ENCODE measurements at regions not wholly inside any gene's neighbourhood (a gene's known extent, or its start where the extent isn't known, plus 50 kb on each side); places are given as distances from the start of the nearest gene placed in this dataset.

DNA sequence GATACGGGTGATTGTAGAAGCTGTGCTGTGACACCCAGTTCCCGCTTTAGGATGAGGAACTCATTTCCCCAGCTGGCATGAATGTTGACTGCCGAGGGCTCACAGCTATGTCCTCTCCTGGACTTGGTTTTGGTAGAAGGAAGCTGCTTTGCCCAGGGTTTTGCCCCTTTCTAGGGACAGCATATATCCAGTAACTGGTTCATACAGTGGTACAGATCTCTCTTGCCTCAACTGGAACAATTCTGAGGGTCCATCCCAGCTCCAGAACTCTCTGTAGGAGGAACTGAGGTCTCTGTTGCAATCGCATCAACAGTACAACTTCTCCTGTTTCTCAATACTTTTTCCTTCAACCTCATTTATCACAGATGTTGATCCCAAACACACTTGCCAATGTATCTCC is 54.5 kb upstream of the FNDC3B start:
- DNase-seq (ENCODE audit: extremely low read depth, low read depth): no peak
- TF ChIP-seq, protein P1, sequence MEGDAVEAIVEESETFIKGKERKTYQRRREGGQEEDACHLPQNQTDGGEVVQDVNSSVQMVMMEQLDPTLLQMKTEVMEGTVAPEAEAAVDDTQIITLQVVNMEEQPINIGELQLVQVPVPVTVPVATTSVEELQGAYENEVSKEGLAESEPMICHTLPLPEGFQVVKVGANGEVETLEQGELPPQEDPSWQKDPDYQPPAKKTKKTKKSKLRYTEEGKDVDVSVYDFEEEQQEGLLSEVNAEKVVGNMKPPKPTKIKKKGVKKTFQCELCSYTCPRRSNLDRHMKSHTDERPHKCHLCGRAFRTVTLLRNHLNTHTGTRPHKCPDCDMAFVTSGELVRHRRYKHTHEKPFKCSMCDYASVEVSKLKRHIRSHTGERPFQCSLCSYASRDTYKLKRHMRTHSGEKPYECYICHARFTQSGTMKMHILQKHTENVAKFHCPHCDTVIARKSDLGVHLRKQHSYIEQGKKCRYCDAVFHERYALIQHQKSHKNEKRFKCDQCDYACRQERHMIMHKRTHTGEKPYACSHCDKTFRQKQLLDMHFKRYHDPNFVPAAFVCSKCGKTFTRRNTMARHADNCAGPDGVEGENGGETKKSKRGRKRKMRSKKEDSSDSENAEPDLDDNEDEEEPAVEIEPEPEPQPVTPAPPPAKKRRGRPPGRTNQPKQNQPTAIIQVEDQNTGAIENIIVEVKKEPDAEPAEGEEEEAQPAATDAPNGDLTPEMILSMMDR (IDR thresholded peaks at IDR 0.05; ENCODE audit: low read depth, low read length): no peak

DNA sequence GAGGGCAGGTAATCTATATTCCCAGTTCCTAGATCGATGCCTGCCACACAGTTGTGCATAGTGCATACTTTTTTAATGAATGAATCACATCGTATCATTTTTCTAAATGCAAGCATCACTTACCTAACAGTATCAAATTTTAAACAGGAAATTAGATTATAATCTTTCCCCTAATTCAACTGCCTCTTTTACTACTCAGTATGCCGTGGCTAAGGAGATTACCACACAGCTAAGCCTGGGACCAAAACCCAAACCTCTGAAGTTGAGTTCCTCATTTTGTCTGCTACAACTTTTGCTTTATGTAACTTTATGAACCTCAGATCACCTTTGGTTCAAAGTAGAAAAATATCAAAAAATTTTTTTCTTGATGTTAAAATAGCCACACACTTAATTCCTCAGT is 53.2 kb upstream of the FNDC3B start:
- TF ChIP-seq, protein P1 (IDR thresholded peaks at IDR 0.05; ENCODE audit: low read depth, low read length): no peak
- DNase-seq (ENCODE audit: extremely low read depth, low read depth): no peak

DNA sequence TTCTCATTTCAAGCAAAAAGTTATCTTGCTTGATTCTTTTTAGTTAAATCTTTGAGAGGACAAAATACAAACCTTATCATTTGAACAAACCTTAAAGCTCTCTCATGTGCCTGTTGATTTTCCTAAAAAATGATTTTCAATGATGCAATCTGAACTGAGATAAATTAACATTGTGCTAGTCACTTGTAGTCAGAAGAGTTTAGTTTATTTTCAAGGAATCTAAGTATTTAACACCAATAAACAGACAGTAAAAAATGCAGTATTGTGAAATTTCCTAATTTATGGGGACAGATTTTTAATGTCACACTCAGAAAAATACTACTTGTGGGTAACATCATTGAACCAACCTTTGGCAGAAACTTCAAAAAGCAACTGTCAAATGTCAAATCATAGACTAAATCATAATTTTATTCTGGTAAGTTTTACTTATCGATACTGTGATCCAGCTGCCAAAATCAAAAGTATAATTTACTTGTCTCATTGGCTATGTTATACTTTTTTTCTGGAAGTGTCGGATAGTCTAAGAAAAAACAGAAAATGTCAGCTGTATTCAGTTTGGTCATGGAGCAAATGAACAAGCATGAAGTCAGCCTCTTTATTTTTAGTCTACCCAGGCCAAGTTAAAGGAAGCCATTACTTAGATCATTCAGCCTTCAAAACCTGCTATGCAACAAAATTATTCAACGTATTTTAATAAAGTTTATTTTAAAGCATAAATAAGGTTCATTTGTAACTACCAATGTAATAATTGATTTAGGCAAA is 52.4 kb upstream of the FNDC3B start:
- DNase-seq (ENCODE audit: extremely low read depth, low read depth): no peak
- TF ChIP-seq, protein P1 (IDR thresholded peaks at IDR 0.05; ENCODE audit: low read depth, low read length): no peak

Data from AG09319 (cell line).